SW 1271 (cell line): ENCODE measurements at regions not wholly inside any gene's neighbourhood (a gene's known extent, or its start where the extent isn't known, plus 50 kb on each side); places are given as distances from the start of the nearest gene placed in this dataset.
"Not testable (repeated sequence)": the region's sequence is repeated elsewhere in the genome, so short reads cannot be mapped to it uniquely, and the experiment has no call there.

Experiments used
- DNase-seq, 2 experiments: peaks; one replicate each; lab custom pipeline; 2025; lab: John Stamatoyannopoulos, UW

DNA sequence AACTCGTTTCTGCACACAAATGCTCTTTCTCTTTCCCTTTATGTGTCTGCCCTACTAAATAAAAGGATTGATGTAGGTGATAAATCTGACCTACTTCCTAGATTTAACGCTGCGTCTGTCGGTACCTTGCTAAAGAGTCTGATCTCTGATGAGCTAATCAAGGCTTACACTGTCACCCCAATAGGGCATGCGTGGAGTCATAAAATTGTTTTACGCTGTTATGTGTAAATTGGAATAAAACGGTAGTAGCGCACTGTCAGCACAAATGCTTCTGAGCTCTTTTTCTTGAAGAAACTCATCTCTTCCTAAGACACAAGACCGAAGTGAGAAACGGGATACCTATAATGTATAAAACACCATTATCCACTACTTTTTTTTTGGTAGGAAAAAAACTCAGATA, 2106.3 kb upstream of the WWC1 start:
- DNase-seq: no peak

DNA sequence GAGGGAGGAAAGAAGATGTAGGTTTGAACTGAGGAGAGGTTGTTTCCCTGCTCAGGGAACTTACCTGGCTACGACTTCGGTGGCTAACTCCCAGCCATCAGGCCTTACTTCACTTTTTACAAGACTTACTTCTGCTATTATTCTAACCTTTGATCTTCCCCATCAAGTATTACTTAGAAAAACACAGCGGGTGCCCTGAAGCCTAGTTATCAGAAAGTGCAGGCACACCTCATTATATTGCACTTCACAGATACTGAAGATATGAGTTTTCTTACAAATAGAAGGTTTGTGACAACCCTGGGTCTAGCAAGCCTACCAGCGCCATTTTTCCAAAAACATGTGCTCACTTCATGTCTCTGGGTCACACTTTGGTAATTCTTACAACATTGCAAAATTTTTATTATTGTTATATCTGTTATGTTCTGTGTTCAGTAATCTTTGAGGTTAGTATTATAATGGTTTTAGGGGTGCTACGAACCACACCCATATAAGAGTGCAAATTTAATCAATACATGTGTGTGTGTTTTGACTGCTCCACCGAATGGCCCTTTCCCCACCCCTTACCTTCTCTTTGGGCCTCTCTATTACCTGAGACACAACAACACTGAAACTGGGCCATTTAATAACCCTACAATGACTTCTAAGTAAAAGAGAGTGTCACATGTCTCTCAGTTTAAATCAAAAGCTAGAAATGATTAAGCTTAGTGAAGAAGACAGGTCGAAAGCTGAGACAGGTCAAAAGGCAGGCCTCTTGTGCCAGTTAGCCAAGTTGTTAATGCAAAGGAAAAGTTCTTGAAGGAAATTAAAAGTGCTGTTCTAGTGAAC, 2102.7 kb upstream of the WWC1 start:
- no peak for DNase-seq

DNA sequence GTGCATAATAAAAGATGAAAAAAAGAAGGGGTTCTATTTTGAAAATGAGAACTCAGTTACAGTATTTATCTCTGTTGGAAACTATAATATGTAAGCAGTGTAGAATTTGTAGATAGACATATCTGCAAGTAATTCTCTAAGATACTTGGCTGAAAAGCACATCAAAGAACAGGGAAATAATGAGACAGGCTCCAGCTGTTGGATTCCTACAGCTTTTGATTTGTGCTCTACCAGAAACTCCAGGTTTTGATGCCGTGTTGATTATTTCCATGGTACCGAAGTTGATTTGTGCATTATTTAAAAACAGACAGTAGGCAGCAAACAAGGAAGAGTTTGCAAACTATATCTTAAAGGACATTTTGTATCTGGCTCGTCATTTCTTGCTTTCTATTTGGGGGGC, 2098.7 kb upstream of the WWC1 start:
- no peak for DNase-seq

DNA sequence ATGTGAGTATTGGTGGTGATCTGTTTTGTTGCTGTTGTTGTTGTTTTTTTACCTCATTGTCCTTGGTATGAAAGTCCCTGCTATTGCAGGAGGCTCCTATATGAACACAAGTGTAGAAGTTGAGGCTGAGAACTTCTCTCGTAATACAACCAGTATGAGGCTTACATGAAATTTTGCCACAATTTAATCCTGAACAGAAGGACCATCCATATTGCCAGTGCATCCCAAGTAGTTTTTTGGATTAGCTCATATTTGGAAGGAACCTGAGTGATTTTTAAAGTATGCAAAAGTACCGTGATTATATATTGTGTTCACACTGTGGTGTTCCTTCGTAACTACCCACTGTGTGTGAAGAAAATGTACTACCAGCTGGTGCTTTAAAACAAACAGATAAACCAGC, 2095.5 kb upstream of the WWC1 start:
- DNase-seq: no peak

DNA sequence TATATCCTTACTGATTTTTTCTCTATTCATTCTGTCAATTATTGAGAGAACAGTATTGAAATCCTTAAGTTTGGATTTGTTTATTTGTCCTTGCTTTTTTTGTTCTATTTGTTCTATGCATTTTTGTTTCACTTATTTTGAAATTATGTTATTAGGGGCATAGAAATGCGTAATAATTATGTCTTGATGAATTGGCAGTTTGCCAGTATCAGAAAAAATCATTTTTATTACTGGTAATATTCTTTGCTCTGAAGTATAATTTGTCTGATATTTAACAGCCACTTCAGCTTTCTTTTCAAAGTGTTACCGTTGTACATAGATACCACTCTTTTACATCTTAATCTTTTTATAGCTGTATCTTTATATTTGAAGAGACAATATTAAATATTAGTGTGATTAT, 2090.9 kb upstream of the WWC1 start:
- no peak for DNase-seq

DNA sequence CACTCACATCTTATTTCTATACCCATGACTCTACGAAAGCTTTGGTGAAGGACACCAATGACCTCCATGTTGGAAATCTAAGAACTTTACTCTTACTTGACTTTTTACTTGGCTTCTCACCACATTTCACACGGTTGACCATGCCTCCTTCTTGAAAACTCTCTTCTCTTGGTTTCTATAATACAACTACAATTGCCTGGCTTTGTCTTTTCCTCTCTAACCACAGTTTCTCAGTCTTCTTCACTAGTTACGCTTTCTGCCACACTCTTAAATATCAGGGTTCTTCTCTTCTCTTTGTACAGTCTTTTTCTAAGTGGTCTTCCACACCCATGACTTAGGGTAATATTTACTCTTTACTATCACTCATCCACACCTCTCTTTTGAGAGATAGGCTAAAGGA, 2079.8 kb upstream of the WWC1 start:
- DNase-seq: no peak

DNA sequence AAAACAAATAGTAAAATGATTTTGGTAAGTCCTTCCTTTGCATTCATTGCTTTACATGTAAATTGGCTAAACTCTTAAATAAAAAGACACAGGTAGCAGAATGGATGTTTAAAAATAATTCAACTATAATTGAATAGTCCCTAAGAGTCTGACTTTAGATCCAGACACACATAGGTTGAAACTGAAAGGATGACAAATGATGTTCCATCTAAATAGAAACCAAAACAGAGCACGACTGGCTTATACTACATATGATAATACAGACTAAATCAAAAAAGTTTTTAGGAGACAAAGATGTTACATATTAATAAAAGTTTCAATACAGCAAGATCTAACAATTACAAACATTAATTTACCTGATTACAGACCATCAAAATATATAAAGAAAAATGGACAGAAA, 2055.1 kb upstream of the WWC1 start:
- no peak for DNase-seq

DNA sequence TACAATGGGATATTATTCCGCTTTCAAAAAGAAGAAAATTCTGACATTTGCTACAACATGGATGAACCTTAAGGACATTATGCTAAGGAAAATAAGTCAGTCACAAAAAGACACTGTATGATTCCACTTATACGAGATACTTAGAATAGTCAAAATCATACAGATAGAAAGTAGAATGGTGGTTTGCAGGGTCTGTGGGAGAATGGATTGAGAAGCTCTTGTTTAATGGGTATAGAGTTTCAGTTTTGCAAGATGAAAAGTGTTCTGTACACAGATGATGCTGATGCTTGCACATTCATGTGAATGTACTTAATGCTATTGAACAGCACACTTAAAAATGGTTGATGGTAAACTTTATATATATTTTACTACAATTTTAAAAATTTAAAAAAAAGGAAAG, 2050.7 kb upstream of the WWC1 start:
- no peak for DNase-seq

DNA sequence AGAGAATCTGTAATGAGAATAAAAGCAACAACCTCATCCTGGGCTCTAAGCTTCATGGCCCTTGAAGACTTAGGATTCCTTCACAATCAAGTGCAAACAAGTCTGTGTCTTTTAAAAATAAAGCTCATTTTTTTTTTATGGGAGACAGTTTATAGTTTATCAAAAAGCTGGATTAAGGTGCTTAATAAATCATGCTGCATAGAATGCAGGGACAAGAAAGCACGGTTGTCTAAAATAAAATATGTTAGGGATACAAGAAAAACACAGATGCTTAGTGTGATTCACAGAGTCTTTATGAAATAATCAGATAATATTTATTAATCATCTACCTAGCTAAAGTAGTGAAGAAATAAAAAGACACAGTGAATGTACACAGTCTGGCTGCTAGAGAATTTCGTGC, 2045.9 kb upstream of the WWC1 start:
- no peak for DNase-seq

DNA sequence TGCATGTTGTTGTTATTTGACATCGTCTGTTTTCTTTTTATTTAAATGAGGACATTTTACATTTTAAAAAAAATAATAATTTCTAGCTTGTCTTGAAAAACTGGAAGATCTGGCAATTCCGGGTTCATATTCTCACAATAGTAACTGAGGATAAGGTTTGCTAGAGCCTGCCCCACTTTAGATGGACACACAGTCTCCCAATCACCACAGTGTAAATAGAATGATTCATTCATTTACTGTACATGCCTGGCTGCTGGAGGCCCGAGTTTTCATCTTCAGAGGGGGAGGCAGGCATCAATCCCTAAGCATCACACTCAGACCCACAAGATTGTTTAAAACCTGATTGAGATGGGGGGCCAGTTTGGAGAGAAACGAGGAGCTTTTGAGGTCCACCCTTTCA, 2039.7 kb upstream of the WWC1 start:
- DNase-seq: no peak

DNA sequence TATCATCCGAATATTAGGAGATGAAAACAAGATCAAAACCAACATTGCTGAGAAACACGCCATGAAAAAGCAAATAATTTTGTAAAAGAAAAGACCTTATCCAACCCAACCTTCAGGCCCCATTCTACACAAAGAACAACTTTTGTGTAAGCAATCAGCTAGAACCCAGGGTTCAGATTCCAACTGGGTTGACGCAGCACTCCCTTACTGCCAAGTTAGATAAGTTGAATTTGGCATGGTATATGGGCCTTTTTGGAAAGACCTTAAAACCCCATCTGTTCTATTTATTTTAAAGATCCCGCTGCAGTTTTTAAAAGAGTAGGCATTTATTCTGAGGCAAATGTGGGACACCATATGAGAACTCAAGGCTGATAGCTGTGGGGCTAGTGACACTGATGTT, 2033.8 kb upstream of the WWC1 start:
- DNase-seq: no peak

DNA sequence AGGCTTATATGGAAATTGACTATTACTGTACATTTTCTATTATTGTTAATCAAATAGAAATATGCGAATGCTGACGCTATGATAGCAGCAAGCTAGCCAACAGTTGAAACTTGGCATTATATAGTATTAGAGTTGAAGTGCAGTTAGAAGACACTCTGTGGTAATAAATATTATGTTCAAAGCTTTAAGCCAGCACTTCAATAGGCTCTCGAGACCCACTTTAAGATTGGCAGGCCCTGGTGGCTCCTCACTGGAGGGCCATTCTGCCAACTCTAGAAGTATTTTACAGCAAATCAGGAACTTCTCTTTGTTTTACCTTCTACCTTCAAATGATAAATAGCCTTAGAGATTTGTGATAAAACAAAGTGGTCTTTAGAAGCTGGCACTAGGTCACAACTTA, 2029.0 kb upstream of the WWC1 start:
- DNase-seq: no peak

DNA sequence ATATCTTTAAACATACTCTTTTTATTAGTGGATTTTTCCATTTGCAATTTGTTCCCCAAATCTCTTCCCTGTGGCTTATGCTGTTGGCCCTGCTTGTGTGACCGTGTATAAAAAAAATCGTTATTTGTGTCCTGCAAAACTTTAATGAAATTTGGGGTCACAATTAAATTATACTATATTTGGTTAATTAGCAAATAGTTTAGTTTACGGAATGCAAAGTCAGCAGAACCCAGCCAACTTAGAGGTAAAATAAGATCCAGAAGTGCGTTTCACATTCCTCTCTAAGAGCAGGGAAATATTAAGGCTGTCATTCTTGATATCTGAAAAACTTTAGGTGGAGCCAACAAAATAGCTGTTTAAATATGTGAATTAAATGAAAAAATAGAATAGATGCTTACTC, 2023.5 kb upstream of the WWC1 start:
- no peak for DNase-seq

DNA sequence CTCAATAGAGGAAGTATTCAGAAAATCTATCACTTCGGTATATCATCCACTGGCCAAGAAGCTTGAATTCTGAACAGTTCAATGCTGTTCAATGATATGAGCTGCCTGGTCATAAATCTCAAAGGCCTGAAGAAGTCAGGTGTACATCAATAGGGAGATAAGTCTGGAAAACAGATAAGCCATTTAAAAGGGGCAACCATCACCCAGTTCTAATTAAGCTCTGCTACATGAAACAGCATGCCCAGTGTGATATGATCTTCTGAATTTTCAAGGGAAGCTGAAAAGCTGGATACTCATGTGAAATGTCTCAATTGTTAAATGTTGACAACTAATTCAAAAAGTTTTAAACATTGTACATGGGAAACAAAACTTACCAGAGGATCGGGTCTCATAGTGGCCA, 2020.7 kb upstream of the WWC1 start:
- DNase-seq: no peak

DNA sequence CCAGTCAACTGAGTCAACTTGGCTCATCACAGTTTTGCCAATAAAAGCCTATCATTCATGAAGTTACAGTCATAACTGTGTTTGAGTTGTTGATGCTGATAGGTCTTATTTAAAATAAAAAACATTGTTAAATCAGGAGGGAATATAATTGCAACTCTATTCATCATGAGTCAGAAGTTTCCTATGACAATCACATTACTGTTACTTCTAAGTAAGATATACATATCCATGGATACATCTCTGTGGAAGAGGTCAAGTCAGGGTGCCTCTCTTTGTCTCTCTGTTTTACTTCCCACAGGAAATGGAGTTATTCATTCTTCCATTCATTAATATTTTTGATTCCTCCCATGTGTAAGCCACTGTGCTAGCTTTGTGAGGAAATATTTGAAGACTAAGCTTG, 2015.4 kb upstream of the WWC1 start:
- DNase-seq: no peak

DNA sequence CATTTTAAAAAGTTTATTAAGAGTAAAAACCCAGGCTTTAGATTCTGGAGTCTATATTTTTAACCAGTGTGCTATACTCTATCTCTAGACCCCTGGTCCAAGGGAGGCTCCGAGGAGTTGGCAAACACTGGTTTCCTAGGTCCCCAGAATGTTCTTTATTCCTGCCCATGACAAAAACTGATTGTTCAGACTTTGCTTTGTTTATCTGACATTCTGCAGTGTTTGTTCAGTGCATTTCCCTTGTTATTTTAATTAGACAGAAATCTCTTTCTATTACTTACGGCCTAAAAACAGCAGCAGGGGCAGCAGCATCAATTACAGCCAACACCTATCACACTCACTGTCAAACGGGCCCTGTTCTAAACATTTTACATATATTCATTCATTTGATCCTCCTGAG, 2011.6 kb upstream of the WWC1 start:
- no peak for DNase-seq

DNA sequence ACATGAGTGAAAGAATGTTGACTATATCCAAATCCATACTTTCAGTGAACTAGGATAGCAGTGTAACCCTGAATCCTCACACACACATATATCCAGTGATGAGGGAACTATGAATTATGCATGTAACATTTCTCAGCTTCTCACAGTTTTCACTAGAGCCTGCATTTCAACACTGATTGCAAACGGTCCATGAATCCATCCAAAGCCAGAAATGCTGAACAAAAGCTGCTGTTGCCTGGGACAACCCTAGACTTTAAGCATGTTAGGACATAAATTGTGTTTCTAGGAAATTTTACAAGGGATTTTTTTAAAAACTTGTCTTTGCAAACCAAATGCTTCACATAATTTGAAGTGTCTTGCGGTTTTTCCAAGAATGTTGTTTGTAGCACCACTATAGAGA, 2010.0 kb upstream of the WWC1 start:
- no peak for DNase-seq

DNA sequence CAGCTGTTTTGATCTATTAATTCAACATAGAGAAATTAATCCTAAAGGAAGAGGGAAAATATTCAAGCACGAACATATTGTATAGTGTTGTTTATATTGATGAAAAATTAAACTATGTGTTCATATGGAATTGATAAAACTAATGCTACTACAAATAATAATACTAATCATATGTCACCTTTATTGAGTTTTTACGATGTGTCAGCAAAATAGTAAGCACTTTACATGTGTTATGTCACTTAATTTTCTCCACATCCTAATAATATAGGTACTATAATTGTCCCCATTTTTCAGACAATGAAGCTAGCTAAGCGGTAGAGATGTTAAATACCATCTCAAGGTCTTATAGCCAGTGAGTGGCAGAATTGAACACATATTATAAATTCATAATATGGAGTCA, 2008.5 kb upstream of the WWC1 start:
- DNase-seq: no peak

DNA sequence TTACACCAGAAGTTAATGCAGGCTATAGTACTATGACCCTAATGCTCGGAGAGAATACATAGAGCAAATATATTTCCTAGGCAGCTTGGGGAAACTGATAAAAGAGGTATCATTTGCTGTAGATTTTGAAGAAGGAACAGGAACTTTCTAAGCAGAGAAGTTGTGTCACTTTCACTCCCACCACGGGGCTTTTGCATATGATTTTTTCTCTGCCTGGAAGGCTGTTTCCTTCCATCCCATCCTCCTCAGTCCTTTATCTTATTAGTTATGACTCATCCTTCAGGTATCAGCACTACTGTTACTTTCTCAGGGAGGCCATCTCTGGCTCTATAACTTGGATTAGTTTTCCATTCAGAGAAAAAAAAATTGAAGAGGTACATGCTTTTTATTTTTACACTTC, 2006.1 kb upstream of the WWC1 start:
- DNase-seq: no peak

DNA sequence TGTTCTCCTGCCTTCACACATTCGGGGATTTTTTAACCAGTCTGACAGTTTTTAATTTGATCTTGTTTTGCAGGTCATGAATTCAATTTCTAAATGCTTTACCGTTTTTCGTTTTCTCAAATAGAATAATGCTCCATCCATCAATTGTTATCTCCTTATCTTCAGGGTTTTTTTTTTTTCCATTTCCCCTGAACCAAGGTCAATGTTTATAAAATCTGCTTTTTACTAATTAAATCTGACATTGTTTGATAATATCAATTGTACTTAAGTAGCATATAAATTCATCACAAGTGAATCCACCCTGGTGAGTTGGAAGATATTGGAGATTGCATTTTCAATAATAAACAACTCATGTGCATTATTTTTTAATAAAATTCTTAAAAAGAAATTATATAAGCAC, 2004.6 kb upstream of the WWC1 start:
- no peak for DNase-seq

DNA sequence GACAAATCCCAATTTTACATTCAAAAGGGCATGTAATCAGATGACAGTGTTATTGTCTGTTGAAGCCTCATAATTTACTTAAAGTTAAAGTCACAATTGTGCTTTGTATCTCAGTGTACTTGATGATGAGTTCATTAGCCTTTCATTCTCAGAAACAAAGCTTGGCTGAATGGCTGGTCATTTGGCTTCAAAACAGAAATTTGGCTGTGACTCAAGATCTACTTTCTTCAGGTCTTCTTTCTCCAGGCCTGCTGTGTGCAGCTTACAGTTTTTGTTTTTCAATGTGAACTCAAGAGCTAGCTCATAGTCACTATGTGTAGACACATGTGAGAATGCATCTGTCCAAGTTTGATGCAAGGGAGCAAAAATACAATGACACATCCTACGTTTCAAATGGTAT, 2003.6 kb upstream of the WWC1 start:
- no peak for DNase-seq

DNA sequence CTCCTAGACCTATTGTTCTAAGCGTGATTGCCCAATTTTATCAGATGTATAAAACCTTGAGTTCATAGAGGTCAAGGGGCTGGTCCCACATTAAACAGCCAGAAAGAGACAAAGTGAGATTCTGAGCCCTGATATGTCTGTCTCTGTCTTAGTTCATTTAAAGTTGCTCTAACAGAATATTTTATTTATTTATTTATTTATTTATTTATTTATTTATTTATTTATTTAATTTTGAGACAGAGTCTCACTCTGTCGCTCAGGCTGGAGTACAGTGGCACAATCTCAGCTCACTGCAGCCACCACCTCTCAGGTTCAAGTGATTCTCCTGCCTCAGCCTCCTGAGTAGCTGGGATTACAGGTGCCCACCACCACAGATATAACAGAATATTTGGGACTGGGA, 1999.6 kb upstream of the WWC1 start:
- DNase-seq: not testable (repeated sequence)

DNA sequence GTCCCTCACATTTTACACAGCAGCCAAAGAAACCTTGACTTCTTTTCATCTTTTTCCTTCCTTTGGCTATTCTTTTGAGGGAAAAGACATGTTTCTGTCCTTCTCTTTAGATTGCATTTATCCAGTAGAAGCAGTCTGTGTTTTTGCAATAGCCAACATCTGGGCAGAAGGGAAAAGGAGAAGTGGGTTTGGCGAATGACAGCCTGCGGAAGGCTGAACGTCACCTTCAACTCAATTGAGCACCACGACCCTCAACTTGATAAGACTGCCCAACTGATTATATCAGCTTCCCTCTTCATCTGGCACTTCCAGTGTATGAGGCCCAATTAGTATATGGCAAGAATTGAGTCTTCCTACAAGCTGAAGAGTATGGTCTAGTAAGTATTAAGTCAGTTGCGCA, 1997.6 kb upstream of the WWC1 start:
- no peak for DNase-seq

DNA sequence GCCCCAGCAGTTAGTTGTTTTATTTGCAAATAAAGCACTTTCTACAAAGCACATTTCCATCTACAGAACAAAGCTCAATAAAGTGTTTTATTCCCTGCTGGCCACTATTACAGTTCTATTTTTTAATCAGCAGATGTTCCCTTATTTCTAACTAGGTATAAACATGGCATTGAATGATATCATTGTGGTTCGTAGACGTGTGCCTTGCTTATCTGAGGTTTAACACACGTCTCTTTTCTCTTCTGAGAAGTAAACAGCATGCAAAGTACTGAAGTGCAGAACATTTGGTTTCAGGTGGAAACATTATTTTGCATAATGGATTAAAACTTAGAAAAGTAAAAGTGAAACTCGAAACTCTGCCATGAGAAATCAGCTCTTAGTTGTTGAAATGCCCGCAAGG, 1989.3 kb upstream of the WWC1 start:
- no peak for DNase-seq

DNA sequence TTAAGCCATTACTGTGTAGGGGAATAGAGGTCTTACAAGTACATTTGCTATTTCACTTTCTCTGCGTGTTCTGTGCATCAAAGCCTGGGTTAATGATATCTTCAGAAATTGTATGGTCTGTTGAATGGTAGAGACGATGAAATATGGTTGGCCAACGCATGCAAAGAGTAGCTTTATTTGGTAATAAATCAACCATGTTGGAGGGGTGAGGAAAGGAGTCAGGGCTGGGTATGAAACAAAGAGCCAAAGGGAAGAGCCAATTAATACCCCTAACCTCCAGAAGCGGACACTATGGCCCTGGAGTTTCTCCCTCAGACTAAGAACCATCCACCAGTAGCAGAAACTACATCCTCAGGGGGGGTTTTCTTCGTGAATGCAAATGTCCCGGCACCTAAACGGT, 1974.0 kb upstream of the WWC1 start:
- no peak for DNase-seq
